Panc1 (cell line): ENCODE measurements at regions not wholly inside any gene's neighbourhood (a gene's known extent, or its start where the extent isn't known, plus 50 kb on each side); places are given as distances from the start of the nearest gene placed in this dataset.
A peak's percentile ranks its signal among the peaks of the same experiment; 100 is the strongest.

ENCODE experiments used
- ATAC-seq: fragments of 200-7000 bp; cut with Tn5 transposase; 2 replicates; pipeline ENCODE4 v1.9.1; 2020; ENCODE audit warnings: mild to moderate bottlenecking, moderate library complexity
- BruUV-seq: library from RNA; stranded (reverse); fragments of 400-500 nt; replicated peaks from 2 replicates; lab custom pipeline; 2021; lab: Mats Ljungman, UMichigan
- CTCF ChIA-PET: fragments of 300-600 bp; sonication (Branson Sonifier 250); formaldehyde crosslinking; loops from one replicate; lab custom pipeline; 2022; ENCODE audit warnings: antibody characterized with exemption; lab: Charles Lee
- POLR2A ChIA-PET: fragments of 300-600 bp; sonication (Branson Sonifier 250); formaldehyde crosslinking; loops from one replicate; lab custom pipeline; 2022; ENCODE audit warnings: antibody characterized with exemption; lab: Charles Lee
- DNase-seq: peaks from one replicate; pipeline ENCODE4 v3.0.0-alpha.2; 2010; ENCODE audit warnings: low read depth, low spot score
- H3K27ac ChIP-seq: 2 replicates; pipeline ENCODE4 v1.5.1; 2011; ENCODE audit warnings: mild to moderate bottlenecking, low read length, inconsistent platforms
- H3K27me3 ChIP-seq: fragments of 200-500 bp; sonication (Bioruptor generic); 2 replicates; pipeline ENCODE4 v1.6.0; 2014; ENCODE audit warnings: low read length, inconsistent platforms; ENCODE audit not compliant: control insufficient read depth, insufficient read depth
- H3K36me3 ChIP-seq: fragments of 200-500 bp; sonication (Bioruptor generic); 2 replicates; pipeline ENCODE4 v1.5.1; 2014; ENCODE audit warnings: inconsistent platforms, mild to moderate bottlenecking, low read length, moderate library complexity; ENCODE audit not compliant: control insufficient read depth, insufficient read depth
- H3K4me1 ChIP-seq: 2 replicates; pipeline ENCODE4 v1.5.1; 2011; ENCODE audit warnings: inconsistent platforms, mild to moderate bottlenecking, low read length, moderate library complexity; ENCODE audit not compliant: control insufficient read depth, insufficient read depth
- H3K4me3 ChIP-seq, 2 experiments: 2 replicates each; pipeline ENCODE4 v1.5.1; 2011 to 2012; ENCODE audit warnings: low read depth in 2 of 2, low read length in 2 of 2, mild to moderate bottlenecking in 2 of 2, inconsistent platforms in 1 of 2, moderate library complexity in 1 of 2
- H3K9me3 ChIP-seq: fragments of 200-500 bp; sonication (Bioruptor generic); 2 replicates; pipeline ENCODE4 v1.5.1; 2014; ENCODE audit warnings: low read depth, mild to moderate bottlenecking, inconsistent platforms, low read length, moderate library complexity; ENCODE audit not compliant: control insufficient read depth, insufficient read depth
- CTCF ChIP-seq: fragments of 450-650 bp; IDR thresholded peaks from 2 replicates; pipeline ENCODE4 v1.5.1; 2017; ENCODE audit warnings: mild to moderate bottlenecking
- POLR2AphosphoS5 ChIP-seq: IDR thresholded peaks from 2 replicates; pipeline ENCODE4 v1.6.1; 2012; ENCODE audit warnings: mild to moderate bottlenecking, low read depth, low read length, moderate library complexity
- REST ChIP-seq, 2 experiments: IDR thresholded peaks; 2 replicates each; pipeline ENCODE4 v1.6.1; 2011 to 2012; ENCODE audit warnings: low read depth in 2 of 2, control low read depth in 1 of 2, low read length in 1 of 2, mild to moderate bottlenecking in 1 of 2, moderate library complexity in 1 of 2; ENCODE audit not compliant: insufficient read depth in 1 of 2
- SIN3A ChIP-seq: IDR thresholded peaks from 2 replicates; pipeline ENCODE4 v1.6.1; 2012; ENCODE audit warnings: low read depth, mild to moderate bottlenecking, low read length, moderate library complexity, borderline replicate concordance; ENCODE audit not compliant: insufficient read depth
- TCF7L2 ChIP-seq: IDR thresholded peaks from 2 replicates; pipeline ENCODE4 v1.6.1; 2011; ENCODE audit warnings: mild to moderate bottlenecking, low read depth, low read length, inconsistent platforms
- in situ Hi-C: cut with HindIII; loops from 2 replicates; pipeline ENCODE4 v1.10.0; 2016; ENCODE audit warnings: low sequenced_read_pairs, low pct_unique_long_range_greater_than_20kb
- intact Hi-C: fragments of 100-400 bp; cut with micrococcal nuclease; formaldehyde crosslinking; loops from one replicate; pipeline ENCODE4 v1.10.0; 2022; ENCODE audit not compliant: unreplicated experiment

GRCh38 chr5:74167930-74168315 is 472.6 kb downstream of the ENC1 start:
- in situ Hi-C loops = no loop called here
- H3K36me3 ChIP-seq = no peaks in the 10 kb centered on the region
- peak overlapping the region; percentile 46 for H3K27ac ChIP-seq
- no peaks in the 10 kb centered on the region for H3K9me3 ChIP-seq
- no TSS peak for BruUV-seq
- ChIA-PET POLR2A (no interaction called here), CTCF (no interaction called here)
- DNase-seq (no peak), ATAC-seq (peak; percentile 15; the same call in 1 of the 2 replicates)
- H3K4me3 ChIP-seq = no peak overlapping the region
- peaks cover 15% of the 10 kb centered on the region for H3K4me1 ChIP-seq
- TF ChIP-seq TCF7L2 = no peak
- TF ChIP-seq SIN3A = no peak
- no peak for TF ChIP-seq CTCF
- no peak for TF ChIP-seq REST (IDR thresholded peaks at IDR 0.05; ENCODE audit: insufficient read depth in 1 of 2, low read depth in 2 of 2, low read length in 1 of 2)
- no peak for TF ChIP-seq POLR2AphosphoS5
- intact Hi-C loops = no loop called here
- H3K27me3 ChIP-seq = no peaks in the 10 kb centered on the region

DNA sequence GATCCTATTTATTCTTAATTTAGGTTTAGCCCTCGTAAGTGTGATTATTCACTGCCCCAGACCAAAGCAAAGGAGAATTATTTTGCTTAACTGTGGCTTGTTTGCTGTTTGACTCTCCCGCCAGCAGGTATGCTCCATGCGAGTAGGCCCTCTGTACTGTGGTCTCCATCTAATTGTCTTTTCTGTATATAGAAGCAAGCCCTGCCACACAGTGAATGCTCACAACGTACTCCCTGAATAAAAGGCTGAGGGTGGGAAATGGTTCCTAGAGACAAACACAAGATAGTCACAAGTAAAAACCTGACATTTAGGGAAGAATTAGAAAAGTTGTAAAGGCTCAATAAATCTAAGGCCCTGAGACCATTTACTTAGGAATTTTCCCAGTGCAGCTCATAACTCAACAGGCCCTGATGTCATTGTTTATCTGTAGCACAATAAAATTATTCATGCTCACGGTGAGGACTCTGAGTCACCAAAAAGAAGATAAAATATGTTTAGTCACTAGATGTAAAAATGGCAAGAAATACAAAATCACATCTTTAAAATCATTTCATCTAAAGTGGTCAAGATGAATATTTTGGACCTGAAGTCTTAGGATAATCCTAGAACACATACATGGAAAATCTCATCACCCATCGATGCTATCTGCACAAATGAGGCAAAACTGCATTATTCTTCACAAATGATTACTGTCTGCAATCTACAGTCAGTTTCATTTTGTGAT is 473.2 kb downstream of the ENC1 start:
- Histone ChIP-seq H3K27me3 (no peaks in the 10 kb centered on the region), H3K4me3 (no peak overlapping the region), H3K27ac (peak overlapping the region; percentile 46), H3K4me1 (peaks cover 15% of the 10 kb centered on the region), H3K9me3 (no peaks in the 10 kb centered on the region), H3K36me3 (no peaks in the 10 kb centered on the region)
- ChIA-PET CTCF (no interaction called here), POLR2A (no interaction called here)
- intact Hi-C loops (no loop called here), in situ Hi-C loops (no loop called here)
- DNase-seq (peak; percentile 60), ATAC-seq (peak; percentile 89)
- no peak for TF ChIP-seq TCF7L2
- no peak for TF ChIP-seq CTCF
- no peak for TF ChIP-seq REST (IDR thresholded peaks at IDR 0.05; ENCODE audit: insufficient read depth in 1 of 2, low read depth in 2 of 2, low read length in 1 of 2)
- TF ChIP-seq POLR2AphosphoS5 = no peak
- TF ChIP-seq SIN3A = no peak
- no TSS peak for BruUV-seq
